Retina (tissue), 1 donor: ENCODE measurements at regions not wholly inside any gene's neighbourhood (a gene's known extent, or its start where the extent isn't known, plus 50 kb on each side); places are given as distances from the start of the nearest gene placed in this dataset.

Experiments used
- DNase-seq: peaks from one replicate; pipeline ENCODE4 v3.0.0-alpha.2; 2016

GRCh38 chr11:20249796-20250195 is 89.5 kb upstream of the DBX1 start:
- no peak for DNase-seq

DNA sequence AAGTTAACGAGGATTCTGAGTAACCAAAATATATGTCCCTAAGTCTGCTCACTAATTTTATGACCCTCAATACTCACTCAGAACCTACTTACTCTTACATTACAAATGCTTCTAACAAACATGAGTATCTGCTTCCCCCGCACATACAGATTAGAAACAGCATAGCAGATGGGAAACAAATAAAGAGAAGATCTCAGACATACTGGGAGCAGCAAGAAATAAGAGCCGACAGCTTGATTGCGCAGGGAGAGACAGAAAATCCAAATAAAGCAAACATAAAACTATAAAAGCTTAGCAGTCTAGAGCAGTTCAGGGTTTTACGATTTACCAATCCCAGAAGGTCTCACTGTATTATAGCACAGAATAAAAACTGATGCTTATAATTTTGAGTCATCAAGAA is 89.1 kb upstream of the DBX1 start:
- DNase-seq = no peak

- DNase-seq = no peak
Measured at GRCh38 chr11:20248871-20249270, 88.6 kb upstream of the DBX1 start.

GRCh38 chr11:20248121-20248772 is 88.0 kb upstream of the DBX1 start:
- DNase-seq = no peak

GRCh38 chr11:20247591-20248007 is 87.3 kb upstream of the DBX1 start:
- no peak for DNase-seq

DNA sequence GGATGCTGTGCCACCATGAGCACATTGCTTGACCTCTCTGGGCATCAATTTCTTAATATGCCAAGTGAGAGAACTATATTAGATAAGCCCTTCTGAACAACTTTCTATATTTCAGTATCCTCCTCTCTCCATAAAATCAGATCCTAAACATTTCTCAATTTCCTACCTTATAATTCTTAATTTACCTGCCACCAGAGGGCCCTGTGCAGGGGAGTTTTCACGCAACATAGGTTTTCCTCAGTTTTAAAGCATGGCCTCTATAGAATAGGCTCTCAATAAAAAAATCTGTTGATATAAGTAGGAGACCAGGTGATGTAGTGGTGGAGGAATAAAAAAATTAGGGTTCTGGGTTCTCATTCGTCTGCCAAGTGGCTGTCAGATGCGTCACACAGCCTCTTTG is 83.7 kb upstream of the DBX1 start:
- no peak for DNase-seq

GRCh38 chr11:20238712-20239111 is 78.4 kb upstream of the DBX1 start:
- DNase-seq = no peak

DNA sequence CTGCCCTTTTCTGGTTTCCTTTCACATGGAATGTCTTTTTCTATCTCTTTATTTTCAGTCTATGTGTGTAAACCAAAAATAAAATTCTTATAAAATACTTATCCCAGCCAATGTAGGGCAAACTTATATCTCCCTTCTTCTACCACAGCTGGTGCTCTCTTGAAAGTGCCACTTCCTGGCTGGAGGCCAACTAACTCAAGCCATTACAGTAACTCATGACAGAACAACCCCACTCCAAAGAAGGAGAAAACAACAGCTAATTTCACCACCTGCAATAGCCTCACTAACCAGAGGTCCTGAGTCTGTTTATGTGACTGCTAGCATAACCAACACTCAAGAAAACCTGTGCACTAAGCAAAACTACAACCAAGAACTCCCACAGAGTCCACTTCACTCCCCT is 74.9 kb upstream of the DBX1 start:
- no peak for DNase-seq

- no peak for DNase-seq
Measured at GRCh38 chr11:20227631-20228030, 67.4 kb upstream of the DBX1 start.

DNA sequence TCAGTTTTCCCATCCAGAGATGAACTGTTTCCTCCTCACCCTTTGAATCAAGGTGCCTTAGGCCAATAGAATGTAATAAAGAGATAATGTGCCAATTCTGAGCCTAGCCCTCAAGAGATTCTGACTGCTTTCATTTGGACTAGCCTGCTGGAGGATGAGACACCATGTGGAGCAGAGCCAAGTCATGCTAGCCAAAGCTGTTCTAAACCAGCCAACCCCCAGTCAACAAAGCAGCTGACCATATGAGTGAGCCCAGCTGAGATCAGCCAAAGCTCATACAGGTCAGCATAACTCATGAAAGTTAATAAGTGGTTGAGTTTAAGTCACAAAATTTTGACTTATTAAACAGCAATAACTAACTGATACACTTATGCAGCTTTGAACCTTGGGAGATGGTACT is 66.7 kb upstream of the DBX1 start:
- DNase-seq = no peak

DNA sequence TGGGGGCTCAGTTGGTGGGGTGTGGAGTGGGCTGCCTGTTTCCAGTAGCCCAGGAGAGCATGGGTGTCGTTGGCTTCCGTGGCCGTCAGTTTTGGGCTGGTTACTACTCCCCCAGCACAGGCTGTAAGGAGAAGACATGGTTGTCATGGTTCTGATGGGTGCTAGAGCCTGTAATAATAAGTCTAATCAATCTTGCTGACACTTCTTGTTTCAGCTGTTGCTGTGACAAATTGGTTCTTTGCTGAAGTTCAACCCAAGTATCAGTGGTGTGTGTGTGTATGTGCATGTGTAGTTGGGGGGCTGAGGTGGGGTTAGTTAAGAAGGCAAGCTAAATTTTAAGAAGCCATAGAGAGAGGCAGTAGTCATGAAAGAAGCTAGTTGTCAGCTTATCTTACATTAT is 61.3 kb upstream of the DBX1 start:
- DNase-seq = no peak

- DNase-seq = no peak
Measured at GRCh38 chr11:20213790-20214189, 53.5 kb upstream of the DBX1 start.

- DNase-seq = no peak
Measured at GRCh38 chr11:20211691-20212090, 51.4 kb upstream of the DBX1 start.
